Breast epithelium (tissue), 4 donors: ENCODE measurements at regions not wholly inside any gene's neighbourhood (a gene's known extent, or its start where the extent isn't known, plus 50 kb on each side); places are given as distances from the start of the nearest gene placed in this dataset.

Experiments used
- DNase-seq, 2 donors: peaks; one replicate each; pipeline ENCODE4 v3.0.0-alpha.2; 2019; ENCODE audit warnings: low spot score in 2 of 2
- H3K27ac ChIP-seq, 2 donors: fragments of 200-600 bp; sonication (generic) in 1 of 2; one replicate each; pipeline ENCODE4 v1.5.1; 2016 to 2019; ENCODE audit warnings: mild to moderate bottlenecking in 1 of 2
- H3K27me3 ChIP-seq, 2 donors: fragments of 200-600 bp; sonication (generic) in 1 of 2; one replicate each; pipeline versions ENCODE4 v1.5.1 to v1.6.0; 2017 to 2019; ENCODE audit warnings: control low read depth in 1 of 2, mild to moderate bottlenecking in 1 of 2
- H3K36me3 ChIP-seq: fragments of 200-600 bp; one replicate; pipeline ENCODE4 v1.5.1; 2019
- H3K4me1 ChIP-seq, 2 donors: fragments of 200-600 bp; sonication (generic); one replicate each; pipeline ENCODE4 v1.5.1; 2016 to 2019; ENCODE audit warnings: control low read depth in 1 of 2
- H3K4me3 ChIP-seq, 3 donors: fragments of 200-600 bp; sonication (generic); 1 replicate in 2 of 3; 2 replicates in 1 of 3; pipeline ENCODE4 v1.5.1; 2016 to 2019; ENCODE audit warnings: mild to moderate bottlenecking in 3 of 3, moderate library complexity in 2 of 3
- H3K9me3 ChIP-seq, 2 donors: fragments of 200-600 bp; sonication (generic) in 1 of 2; one replicate each; pipeline ENCODE4 v1.5.1; 2016 to 2019; ENCODE audit warnings: control low read depth in 1 of 2
- POLR2A ChIP-seq: fragments of 450-650 bp; IDR thresholded peaks from one replicate; pipeline ENCODE4 v1.6.1; 2016; ENCODE audit warnings: antibody characterized with exemption, mild to moderate bottlenecking, moderate library complexity
- POLR2AphosphoS5 ChIP-seq, 3 donors: sonication (generic); formaldehyde crosslinking; IDR thresholded peaks; one replicate each; pipeline ENCODE4 v1.6.1; 2017; ENCODE audit warnings: antibody characterized with exemption in 3 of 3
- intact Hi-C: fragments of 100-400 bp; cut with DNase I; formaldehyde crosslinking; loops from one replicate; pipeline ENCODE4 v1.15.1; 2023; ENCODE audit warnings: low total_unique reads
- TF ChIP-seq, protein P1 (sequence below), 3 donors: fragments of 450-650 bp; IDR thresholded peaks; one replicate each; pipeline ENCODE4 v1.5.1; 2016 to 2017; ENCODE audit warnings: antibody characterized with exemption in 3 of 3, mild to moderate bottlenecking in 3 of 3, moderate library complexity in 3 of 3

DNA sequence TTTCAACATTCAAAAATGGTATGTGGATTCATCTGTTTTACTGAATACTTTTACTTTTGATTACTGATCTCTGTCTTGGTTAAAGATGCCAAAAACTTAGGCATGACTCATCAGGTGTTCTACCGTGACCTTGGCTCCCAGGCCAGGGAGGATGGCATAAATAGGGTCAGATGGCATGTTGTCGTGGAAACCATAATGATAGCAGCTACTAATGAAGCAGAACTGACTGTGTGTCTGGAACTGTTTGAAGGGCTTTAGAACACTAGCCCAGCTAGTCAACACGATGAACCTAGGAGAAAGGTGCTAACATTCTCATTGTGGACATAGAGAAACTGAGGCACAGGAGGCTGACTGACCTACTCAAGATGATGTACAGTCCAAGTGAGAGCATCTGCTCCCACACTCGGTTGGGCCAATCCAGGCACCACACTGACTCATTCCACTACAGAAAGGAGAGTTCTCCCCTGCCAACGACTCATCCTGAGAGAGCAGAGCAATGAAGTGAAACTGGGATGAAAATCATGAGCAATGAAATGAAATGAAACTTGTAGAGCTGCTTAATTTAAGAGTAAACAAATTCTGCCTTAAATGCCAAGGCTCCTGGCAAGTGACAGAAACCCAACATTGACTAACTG lies 116.0 kb downstream of the TENT4A start:
- intact Hi-C loops: no loop called here
- Histone ChIP-seq H3K27me3 (no peaks in the 10 kb centered on the region), H3K4me1 (no peaks in the 10 kb centered on the region), H3K9me3 (no peaks in the 10 kb centered on the region), H3K4me3 (no peak overlapping the region), H3K27ac (no peak overlapping the region), H3K36me3 (no peaks in the 10 kb centered on the region)
- TF ChIP-seq POLR2A (no peak), POLR2AphosphoS5 (IDR thresholded peaks at IDR 0.05) (no peak)
- DNase-seq: no peak

GRCh38 chr5:6830643-6831239 lies 117.5 kb downstream of the TENT4A start:
- no peaks in the 10 kb centered on the region for H3K4me1 ChIP-seq
- no peaks in the 10 kb centered on the region for H3K9me3 ChIP-seq
- no peak overlapping the region for H3K4me3 ChIP-seq
- no peak overlapping the region for H3K27ac ChIP-seq
- H3K36me3 ChIP-seq: no peaks in the 10 kb centered on the region
- no peak for DNase-seq
- TF ChIP-seq POLR2AphosphoS5 (IDR thresholded peaks at IDR 0.05): no peak
- TF ChIP-seq, protein P1, sequence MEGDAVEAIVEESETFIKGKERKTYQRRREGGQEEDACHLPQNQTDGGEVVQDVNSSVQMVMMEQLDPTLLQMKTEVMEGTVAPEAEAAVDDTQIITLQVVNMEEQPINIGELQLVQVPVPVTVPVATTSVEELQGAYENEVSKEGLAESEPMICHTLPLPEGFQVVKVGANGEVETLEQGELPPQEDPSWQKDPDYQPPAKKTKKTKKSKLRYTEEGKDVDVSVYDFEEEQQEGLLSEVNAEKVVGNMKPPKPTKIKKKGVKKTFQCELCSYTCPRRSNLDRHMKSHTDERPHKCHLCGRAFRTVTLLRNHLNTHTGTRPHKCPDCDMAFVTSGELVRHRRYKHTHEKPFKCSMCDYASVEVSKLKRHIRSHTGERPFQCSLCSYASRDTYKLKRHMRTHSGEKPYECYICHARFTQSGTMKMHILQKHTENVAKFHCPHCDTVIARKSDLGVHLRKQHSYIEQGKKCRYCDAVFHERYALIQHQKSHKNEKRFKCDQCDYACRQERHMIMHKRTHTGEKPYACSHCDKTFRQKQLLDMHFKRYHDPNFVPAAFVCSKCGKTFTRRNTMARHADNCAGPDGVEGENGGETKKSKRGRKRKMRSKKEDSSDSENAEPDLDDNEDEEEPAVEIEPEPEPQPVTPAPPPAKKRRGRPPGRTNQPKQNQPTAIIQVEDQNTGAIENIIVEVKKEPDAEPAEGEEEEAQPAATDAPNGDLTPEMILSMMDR (IDR thresholded peaks at IDR 0.05): no peak
- no peak for TF ChIP-seq POLR2A
- H3K27me3 ChIP-seq: no peaks in the 10 kb centered on the region
- intact Hi-C loops: no loop called here

DNA sequence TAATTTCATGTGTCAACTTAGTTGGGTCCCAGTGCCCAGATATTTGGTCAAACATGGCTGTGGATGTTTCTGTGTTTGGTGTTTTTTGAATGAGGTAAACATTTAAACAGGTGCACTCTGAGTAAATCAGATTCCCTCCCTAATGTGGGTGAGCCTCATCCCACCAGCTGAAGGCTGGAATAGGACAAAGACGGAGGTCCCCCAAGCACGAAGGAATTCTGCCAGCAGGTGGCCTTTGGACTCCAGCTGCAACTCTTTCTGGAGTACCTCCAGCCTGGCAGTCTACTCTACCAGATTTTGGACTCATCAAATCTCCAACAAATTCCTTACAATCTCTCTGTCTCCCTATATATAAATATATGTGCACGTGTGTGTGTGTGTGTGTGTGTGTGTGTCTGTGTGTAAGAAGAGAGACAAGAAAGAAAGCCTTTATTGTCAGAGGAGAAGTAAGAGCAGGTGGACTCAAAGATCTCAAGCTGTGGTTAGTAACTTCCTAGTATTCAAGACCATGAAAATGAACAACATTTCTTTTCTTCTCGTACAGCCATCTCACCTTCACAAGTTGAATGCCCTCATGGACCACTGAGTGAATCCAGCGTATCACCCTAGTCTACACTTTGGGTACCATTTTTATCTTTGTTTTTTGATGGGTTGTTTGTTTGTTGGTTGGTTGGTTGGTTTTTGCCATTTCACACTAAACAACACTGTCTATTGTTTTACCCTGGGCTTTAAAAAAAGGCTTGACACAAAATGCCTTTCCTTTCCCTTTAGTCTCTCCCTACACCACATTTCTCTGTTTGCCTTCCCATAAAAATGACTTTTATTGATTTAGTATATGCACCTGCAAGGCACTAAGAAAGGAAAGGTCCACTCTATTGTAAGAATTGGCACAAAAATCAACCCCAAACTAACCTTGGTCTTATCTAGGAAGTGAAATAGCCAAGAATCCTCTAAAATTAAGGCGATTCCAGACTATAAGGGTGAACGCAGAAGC lies 118.7 kb downstream of the TENT4A start:
- H3K4me3 ChIP-seq: no peak overlapping the region
- H3K27me3 ChIP-seq: no peaks in the 10 kb centered on the region
- no peaks in the 10 kb centered on the region for H3K4me1 ChIP-seq
- no peak for DNase-seq
- no peak overlapping the region for H3K27ac ChIP-seq
- TF ChIP-seq, protein P1 (IDR thresholded peaks at IDR 0.05): no peak
- TF ChIP-seq POLR2AphosphoS5 (IDR thresholded peaks at IDR 0.05): no peak
- no peak for TF ChIP-seq POLR2A
- no peaks in the 10 kb centered on the region for H3K36me3 ChIP-seq
- intact Hi-C loops: no loop called here
- peaks cover 0 to 2% of the 10 kb centered on the region in 2 donors for H3K9me3 ChIP-seq

DNA sequence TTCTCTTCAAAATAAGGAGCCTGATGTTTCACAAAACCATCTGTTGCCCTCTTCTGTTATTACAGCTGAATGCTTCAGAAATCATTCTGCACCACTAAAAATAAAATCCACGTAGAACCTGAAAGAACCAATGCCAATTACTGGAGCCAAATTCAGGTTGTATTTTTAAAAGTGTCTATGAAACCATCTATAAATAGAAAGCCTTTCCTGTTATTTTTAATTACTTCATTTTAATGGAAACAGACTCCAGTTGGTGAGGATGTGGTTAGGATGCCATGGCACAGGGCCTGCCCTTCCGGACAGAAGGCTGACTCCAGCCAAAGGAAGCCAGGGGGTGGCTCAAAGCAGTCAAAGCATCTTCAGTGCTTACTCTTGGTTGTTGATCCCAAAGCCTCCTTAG lies 119.8 kb downstream of the TENT4A start:
- TF ChIP-seq POLR2AphosphoS5 (IDR thresholded peaks at IDR 0.05) (no peak), POLR2A (no peak)
- TF ChIP-seq, protein P1 (IDR thresholded peaks at IDR 0.05): no peak
- intact Hi-C loops: no loop called here
- peak in 1 of 2 donors; percentile 82 for DNase-seq
- H3K27ac ChIP-seq: peak overlapping the region; percentile 62 to 74
- H3K4me3 ChIP-seq: no peak overlapping the region
- H3K9me3 ChIP-seq: peaks cover 0 to 4% of the 10 kb centered on the region in 2 donors
- no peaks in the 10 kb centered on the region for H3K4me1 ChIP-seq
- H3K27me3 ChIP-seq: no peaks in the 10 kb centered on the region
- H3K36me3 ChIP-seq: no peaks in the 10 kb centered on the region

- no peaks in the 10 kb centered on the region for H3K27me3 ChIP-seq
- no peaks in the 10 kb centered on the region for H3K4me1 ChIP-seq
- peaks cover 0 to 4% of the 10 kb centered on the region in 2 donors for H3K9me3 ChIP-seq
- H3K36me3 ChIP-seq: no peaks in the 10 kb centered on the region
- H3K27ac ChIP-seq: peak overlapping the region; percentile 62 to 74
- intact Hi-C loops: no loop called here
- no peak overlapping the region for H3K4me3 ChIP-seq
- TF ChIP-seq, protein P1 (IDR thresholded peaks at IDR 0.05): no peak
- TF ChIP-seq POLR2AphosphoS5 (IDR thresholded peaks at IDR 0.05) (no peak), POLR2A (no peak)
- peak in 1 of 2 donors; percentile 28 for DNase-seq
These were observed 120.2 kb downstream of the TENT4A start for GRCh38 chr5:6833406-6833805.
